Gastrocnemius medialis (tissue), 4 donors: ENCODE measurements at regions not wholly inside any gene's neighbourhood (a gene's known extent, or its start where the extent isn't known, plus 50 kb on each side); places are given as distances from the start of the nearest gene placed in this dataset.

ENCODE experiments used
- CTCF ChIP-seq, 5 experiments: fragments of 450-650 bp in 3 of 5; fragments of 200-600 bp in 2 of 5; sonication (generic) in 2 of 5; IDR thresholded peaks in 4 of 5; conservative IDR thresholded peaks in 1 of 5; 1 replicate in 4 of 5; 2 replicates in 1 of 5; pipeline ENCODE4 v1.5.1; 2016 to 2019; ENCODE audit warnings: antibody characterized with exemption in 5 of 5, mild to moderate bottlenecking in 3 of 5, moderate library complexity in 3 of 5
- POLR2A ChIP-seq, 2 donors: fragments of 450-650 bp; IDR thresholded peaks; one replicate each; pipeline ENCODE4 v1.6.1; 2017; ENCODE audit warnings: antibody characterized with exemption in 2 of 2, mild to moderate bottlenecking in 2 of 2, moderate library complexity in 2 of 2

- TF ChIP-seq CTCF (IDR thresholded peaks at IDR 0.05 in 4 of 5, conservative IDR thresholded peaks at IDR 0.05 in 1 of 5) (no peak), POLR2A (IDR thresholded peaks at IDR 0.05) (no peak)
Observed at GRCh38 chr22:34019190-34019845, 99.0 kb upstream of the LARGE1 start.
